ENCODE measurements at regions not wholly inside any gene's neighbourhood (a gene's known extent, or its start where the extent isn't known, plus 50 kb on each side); places are given as distances from the start of the nearest gene placed in this dataset.

- no peak for DNase-seq
Measured at GRCh38 chrX:98350940-98351339, 1467.2 kb downstream of the RPA4 start.

- no peak for DNase-seq
Measured at GRCh38 chrX:98357146-98357545, 1473.4 kb downstream of the RPA4 start.

GRCh38 chrX:98362630-98363029 is 1478.9 kb downstream of the RPA4 start:
- no peak for DNase-seq

- no peak for DNase-seq
Measured at GRCh38 chrX:98371994-98372393, 1488.3 kb downstream of the RPA4 start.

GRCh38 chrX:98379134-98379533 is 1495.4 kb downstream of the RPA4 start:
- no peak for DNase-seq

- no peak for DNase-seq
Measured at GRCh38 chrX:98380106-98380505, 1496.4 kb downstream of the RPA4 start.

- DNase-seq: no peak
Measured at GRCh38 chrX:98380556-98380955, 1496.8 kb downstream of the RPA4 start.

- no peak for DNase-seq
Measured at GRCh38 chrX:98398542-98398941, 1514.8 kb downstream of the RPA4 start.

GRCh38 chrX:98405376-98405775 is 1521.7 kb downstream of the RPA4 start:
- DNase-seq: no peak

- DNase-seq: no peak
Measured at GRCh38 chrX:98407584-98407983, 1523.9 kb downstream of the RPA4 start.

- no peak for DNase-seq
Measured at GRCh38 chrX:98409867-98410266, 1526.2 kb downstream of the RPA4 start.

GRCh38 chrX:98412058-98412457 is 1528.3 kb downstream of the RPA4 start:
- no peak for DNase-seq

GRCh38 chrX:98422536-98422935 is 1538.8 kb downstream of the RPA4 start:
- no peak for DNase-seq

- no peak for DNase-seq
Measured at GRCh38 chrX:98432413-98432812, 1548.7 kb downstream of the RPA4 start.

GRCh38 chrX:98448524-98448923 is 1564.8 kb downstream of the RPA4 start:
- no peak for DNase-seq

GRCh38 chrX:98452456-98452855 is 1568.7 kb downstream of the RPA4 start:
- no peak for DNase-seq

GRCh38 chrX:98459669-98460068 is 1576.0 kb downstream of the RPA4 start:
- no peak for DNase-seq

GRCh38 chrX:98480606-98481005 is 1596.9 kb downstream of the RPA4 start:
- no peak for DNase-seq

- DNase-seq: no peak
Measured at GRCh38 chrX:98481636-98482035, 1597.9 kb downstream of the RPA4 start.

GRCh38 chrX:98490670-98491069 is 1607.0 kb downstream of the RPA4 start:
- no peak for DNase-seq

- DNase-seq: no peak
Measured at GRCh38 chrX:98501426-98501825, 1617.7 kb downstream of the RPA4 start.

- DNase-seq: no peak
Measured at GRCh38 chrX:98506907-98507306, 1623.2 kb downstream of the RPA4 start.

- no peak for DNase-seq
Measured at GRCh38 chrX:98514032-98514431, 1630.3 kb downstream of the RPA4 start.

GRCh38 chrX:98516120-98516519 is 1632.4 kb downstream of the RPA4 start:
- no peak for DNase-seq

- no peak for DNase-seq
Measured at GRCh38 chrX:98523026-98523425, 1639.3 kb downstream of the RPA4 start.

Measured in nucleus accumbens (tissue), 56 donors.